ENCODE measurements at regions not wholly inside any gene's neighbourhood (a gene's known extent, or its start where the extent isn't known, plus 50 kb on each side); places are given as distances from the start of the nearest gene placed in this dataset.

- 89% methylated on average over 4 of the region's 4 CpGs for WGBS
- H3K4me3 ChIP-seq: no peak overlapping the region
- TF ChIP-seq POLR2A (IDR thresholded peaks at IDR 0.05; ENCODE audit: low read depth): no peak
- TF ChIP-seq EP300 (IDR thresholded peaks at IDR 0.05): no peak
- no peak for TF ChIP-seq POLR2AphosphoS5 (IDR thresholded peaks at IDR 0.05)
- TF ChIP-seq CTCF (IDR thresholded peaks at IDR 0.05): no peak
- DNase-seq (ENCODE audit: extremely low spot score): no peak
- intact Hi-C loops (cut with DNase I): no loop called here
- H3K4me1 ChIP-seq: peaks cover 0 to 5% (median 2%) of the 10 kb centered on the region in 4 donors
- no peak overlapping the region for H3K27ac ChIP-seq (replicated peaks in 1 of 4)
- H3K9me3 ChIP-seq: no peaks in the 10 kb centered on the region
- no peaks in the 10 kb centered on the region for H3K36me3 ChIP-seq
- H3K27me3 ChIP-seq: peaks cover 0 to 9% (median 0%) of the 10 kb centered on the region in 4 donors
Observed at GRCh38 chr1:38207906-38208305, 161.3 kb upstream of the POU3F1 start.

GRCh38 chr1:38207275-38207674, 160.7 kb upstream of the POU3F1 start:
- no peak for TF ChIP-seq POLR2A (IDR thresholded peaks at IDR 0.05; ENCODE audit: low read depth)
- no peak for TF ChIP-seq CTCF (IDR thresholded peaks at IDR 0.05)
- no peak for TF ChIP-seq POLR2AphosphoS5 (IDR thresholded peaks at IDR 0.05)
- TF ChIP-seq EP300 (IDR thresholded peaks at IDR 0.05): no peak
- Histone ChIP-seq H3K4me1 (peaks cover 0 to 5% (median 2%) of the 10 kb centered on the region in 4 donors), H3K36me3 (no peaks in the 10 kb centered on the region), H3K27ac (replicated peaks in 1 of 4) (no peak overlapping the region), H3K9me3 (no peaks in the 10 kb centered on the region), H3K27me3 (peaks cover 0 to 9% (median 0%) of the 10 kb centered on the region in 4 donors), H3K4me3 (no peak overlapping the region)
- no peak for DNase-seq (ENCODE audit: extremely low spot score)
- intact Hi-C loops (cut with DNase I): no loop called here
- WGBS: 98% methylated on average over 8 of the region's 15 CpGs

GRCh38 chr1:38204698-38205097, 158.1 kb upstream of the POU3F1 start:
- Histone ChIP-seq H3K27ac (replicated peaks in 1 of 4) (no peak overlapping the region), H3K9me3 (peaks cover 0 to 15% (median 0%) of the 10 kb centered on the region in 4 donors), H3K27me3 (peaks cover 0 to 9% (median 0%) of the 10 kb centered on the region in 4 donors), H3K36me3 (no peaks in the 10 kb centered on the region), H3K4me3 (no peak overlapping the region), H3K4me1 (no peaks in the 10 kb centered on the region)
- TF ChIP-seq POLR2AphosphoS5 (IDR thresholded peaks at IDR 0.05): no peak
- TF ChIP-seq EP300 (IDR thresholded peaks at IDR 0.05): no peak
- TF ChIP-seq POLR2A (IDR thresholded peaks at IDR 0.05; ENCODE audit: low read depth): no peak
- TF ChIP-seq CTCF (IDR thresholded peaks at IDR 0.05): no peak
- no peak for DNase-seq (ENCODE audit: extremely low spot score)
- intact Hi-C loops (cut with DNase I): no loop called here
- WGBS: 90% methylated on average over 3 of the region's 3 CpGs

- Histone ChIP-seq H3K4me3 (no peak overlapping the region), H3K36me3 (no peaks in the 10 kb centered on the region), H3K4me1 (peaks cover 0 to 1% (median 0%) of the 10 kb centered on the region in 4 donors), H3K27ac (replicated peaks in 1 of 4) (no peak overlapping the region), H3K27me3 (peaks cover 0 to 9% (median 0%) of the 10 kb centered on the region in 4 donors), H3K9me3 (peaks cover 0 to 15% (median 0%) of the 10 kb centered on the region in 4 donors)
- no peak for TF ChIP-seq CTCF (IDR thresholded peaks at IDR 0.05)
- no peak for TF ChIP-seq EP300 (IDR thresholded peaks at IDR 0.05)
- no peak for TF ChIP-seq POLR2AphosphoS5 (IDR thresholded peaks at IDR 0.05)
- TF ChIP-seq POLR2A (IDR thresholded peaks at IDR 0.05; ENCODE audit: low read depth): no peak
- WGBS: 54% methylated on average over 4 of the region's 4 CpGs
- intact Hi-C loops (cut with DNase I): no loop called here
- DNase-seq (ENCODE audit: extremely low spot score): no peak
Observed at GRCh38 chr1:38203441-38203840, 156.8 kb upstream of the POU3F1 start.

GRCh38 chr1:38201431-38201830, 154.8 kb upstream of the POU3F1 start:
- intact Hi-C loops (cut with DNase I): no loop called here
- peaks cover 0 to 15% (median 0%) of the 10 kb centered on the region in 4 donors for H3K9me3 ChIP-seq
- no peaks in the 10 kb centered on the region for H3K36me3 ChIP-seq
- no peak overlapping the region for H3K4me3 ChIP-seq
- WGBS: 38% methylated on average over 1 of the region's 1 CpG
- no peak for DNase-seq (ENCODE audit: extremely low spot score)
- H3K27ac ChIP-seq (replicated peaks in 1 of 4): no peak overlapping the region
- no peak for TF ChIP-seq POLR2AphosphoS5 (IDR thresholded peaks at IDR 0.05)
- peaks cover 0 to 5% (median 0%) of the 10 kb centered on the region in 4 donors for H3K27me3 ChIP-seq
- H3K4me1 ChIP-seq: peaks cover 0 to 14% (median 11%) of the 10 kb centered on the region in 4 donors
